ENCODE measurements at regions not wholly inside any gene's neighbourhood (a gene's known extent, or its start where the extent isn't known, plus 50 kb on each side); places are given as distances from the start of the nearest gene placed in this dataset.

- WGBS, 2 experiments (ENCODE audit: insufficient coverage in 2 of 2): 90 to 93% methylated on average over 5 of the region's 5 CpGs
- Histone ChIP-seq H3K9me3 (ENCODE audit: control insufficient read depth, low read length) (no peaks in the 10 kb centered on the region), H3K4me3 (ENCODE audit: extremely low read depth, insufficient read depth, low read length, poor library complexity, severe bottlenecking) (no peak overlapping the region), H3K4me1 (ENCODE audit: control insufficient read depth, insufficient read depth, low read length, poor library complexity, severe bottlenecking) (no peaks in the 10 kb centered on the region), H3K27ac (ENCODE audit: low read depth, low read length, severe bottlenecking) (no peak overlapping the region), H3K36me3 (ENCODE audit: control insufficient read depth, insufficient read depth, low read length) (no peaks in the 10 kb centered on the region)
These were observed 1323.3 kb downstream of the LRFN5 start for GRCh38 chr14:42929806-42930480.

- Histone ChIP-seq H3K36me3 (ENCODE audit: control insufficient read depth, insufficient read depth, low read length) (no peaks in the 10 kb centered on the region), H3K27ac (ENCODE audit: low read depth, low read length, severe bottlenecking) (no peak overlapping the region), H3K9me3 (ENCODE audit: control insufficient read depth, low read length) (no peaks in the 10 kb centered on the region), H3K4me3 (ENCODE audit: extremely low read depth, insufficient read depth, low read length, poor library complexity, severe bottlenecking) (no peak overlapping the region), H3K4me1 (ENCODE audit: control insufficient read depth, insufficient read depth, low read length, poor library complexity, severe bottlenecking) (no peaks in the 10 kb centered on the region)
- no CpG with 5 or more reads among the region's 2 CpGs for WGBS, 2 experiments (ENCODE audit: insufficient coverage in 2 of 2)
These were observed 1320.6 kb downstream of the LRFN5 start for GRCh38 chr14:42927313-42927712.

- H3K27ac ChIP-seq (ENCODE audit: low read depth, low read length, severe bottlenecking): no peak overlapping the region
- WGBS, 2 experiments (ENCODE audit: insufficient coverage in 2 of 2): 40 to 56% methylated on average over 1 of the region's 1 CpG
- H3K4me3 ChIP-seq (ENCODE audit: extremely low read depth, insufficient read depth, low read length, poor library complexity, severe bottlenecking): no peak overlapping the region
- H3K36me3 ChIP-seq (ENCODE audit: control insufficient read depth, insufficient read depth, low read length): no peaks in the 10 kb centered on the region
- no peaks in the 10 kb centered on the region for H3K4me1 ChIP-seq (ENCODE audit: control insufficient read depth, insufficient read depth, low read length, poor library complexity, severe bottlenecking)
- H3K9me3 ChIP-seq (ENCODE audit: control insufficient read depth, low read length): no peaks in the 10 kb centered on the region
These were observed 1315.2 kb downstream of the LRFN5 start for GRCh38 chr14:42921901-42922300.

- H3K36me3 ChIP-seq (ENCODE audit: control insufficient read depth, insufficient read depth, low read length): no peaks in the 10 kb centered on the region
- WGBS, 2 experiments (ENCODE audit: insufficient coverage in 2 of 2): no CpG with 5 or more reads among the region's 1 CpG
- H3K4me1 ChIP-seq (ENCODE audit: control insufficient read depth, insufficient read depth, low read length, poor library complexity, severe bottlenecking): no peaks in the 10 kb centered on the region
- H3K4me3 ChIP-seq (ENCODE audit: extremely low read depth, insufficient read depth, low read length, poor library complexity, severe bottlenecking): no peak overlapping the region
- H3K27ac ChIP-seq (ENCODE audit: low read depth, low read length, severe bottlenecking): no peak overlapping the region
- peaks cover 2% of the 10 kb centered on the region for H3K9me3 ChIP-seq (ENCODE audit: control insufficient read depth, low read length)
These were observed 1311.9 kb downstream of the LRFN5 start for GRCh38 chr14:42918615-42919014.

- no peaks in the 10 kb centered on the region for H3K36me3 ChIP-seq (ENCODE audit: control insufficient read depth, insufficient read depth, low read length)
- H3K27ac ChIP-seq (ENCODE audit: low read depth, low read length, severe bottlenecking): no peak overlapping the region
- peaks cover 2% of the 10 kb centered on the region for H3K9me3 ChIP-seq (ENCODE audit: control insufficient read depth, low read length)
- no peaks in the 10 kb centered on the region for H3K4me1 ChIP-seq (ENCODE audit: control insufficient read depth, insufficient read depth, low read length, poor library complexity, severe bottlenecking)
- H3K4me3 ChIP-seq (ENCODE audit: extremely low read depth, insufficient read depth, low read length, poor library complexity, severe bottlenecking): no peak overlapping the region
These were observed 1305.0 kb downstream of the LRFN5 start for GRCh38 chr14:42911642-42912041.

GRCh38 chr14:42909659-42910058 is 1303.0 kb downstream of the LRFN5 start:
- no CpG with 5 or more reads among the region's 1 CpG for WGBS, 2 experiments (ENCODE audit: insufficient coverage in 2 of 2)
- no peak overlapping the region for H3K27ac ChIP-seq (ENCODE audit: low read depth, low read length, severe bottlenecking)
- no peaks in the 10 kb centered on the region for H3K4me1 ChIP-seq (ENCODE audit: control insufficient read depth, insufficient read depth, low read length, poor library complexity, severe bottlenecking)
- H3K36me3 ChIP-seq (ENCODE audit: control insufficient read depth, insufficient read depth, low read length): no peaks in the 10 kb centered on the region
- H3K4me3 ChIP-seq (ENCODE audit: extremely low read depth, insufficient read depth, low read length, poor library complexity, severe bottlenecking): no peak overlapping the region
- H3K9me3 ChIP-seq (ENCODE audit: control insufficient read depth, low read length): peaks cover 2% of the 10 kb centered on the region

- no CpG with 5 or more reads among the region's 1 CpG for WGBS, 2 experiments (ENCODE audit: insufficient coverage in 2 of 2)
- no peak overlapping the region for H3K4me3 ChIP-seq (ENCODE audit: extremely low read depth, insufficient read depth, low read length, poor library complexity, severe bottlenecking)
- no peaks in the 10 kb centered on the region for H3K9me3 ChIP-seq (ENCODE audit: control insufficient read depth, low read length)
- no peak overlapping the region for H3K27ac ChIP-seq (ENCODE audit: low read depth, low read length, severe bottlenecking)
- H3K36me3 ChIP-seq (ENCODE audit: control insufficient read depth, insufficient read depth, low read length): no peaks in the 10 kb centered on the region
- H3K4me1 ChIP-seq (ENCODE audit: control insufficient read depth, insufficient read depth, low read length, poor library complexity, severe bottlenecking): no peaks in the 10 kb centered on the region
These were observed 1286.5 kb downstream of the LRFN5 start for GRCh38 chr14:42893183-42893582.

GRCh38 chr14:42884100-42884499 is 1277.4 kb downstream of the LRFN5 start:
- H3K9me3 ChIP-seq (ENCODE audit: control insufficient read depth, low read length): no peaks in the 10 kb centered on the region

GRCh38 chr14:42877716-42878115 is 1271.0 kb downstream of the LRFN5 start:
- Histone ChIP-seq H3K4me3 (ENCODE audit: extremely low read depth, insufficient read depth, low read length, poor library complexity, severe bottlenecking) (no peak overlapping the region), H3K4me1 (ENCODE audit: control insufficient read depth, insufficient read depth, low read length, poor library complexity, severe bottlenecking) (no peaks in the 10 kb centered on the region), H3K9me3 (ENCODE audit: control insufficient read depth, low read length) (no peaks in the 10 kb centered on the region), H3K27ac (ENCODE audit: low read depth, low read length, severe bottlenecking) (no peak overlapping the region), H3K36me3 (ENCODE audit: control insufficient read depth, insufficient read depth, low read length) (no peaks in the 10 kb centered on the region)
- WGBS, 2 experiments (ENCODE audit: insufficient coverage in 2 of 2): no CpG with 5 or more reads among the region's 1 CpG

More at GRCh38 chr14:42884100-42884499, 1277.4 kb downstream of the LRFN5 start:
- Histone ChIP-seq H3K36me3 (ENCODE audit: control insufficient read depth, insufficient read depth, low read length) (no peaks in the 10 kb centered on the region), H3K4me1 (ENCODE audit: control insufficient read depth, insufficient read depth, low read length, poor library complexity, severe bottlenecking) (no peaks in the 10 kb centered on the region), H3K4me3 (ENCODE audit: extremely low read depth, insufficient read depth, low read length, poor library complexity, severe bottlenecking) (no peak overlapping the region), H3K27ac (ENCODE audit: low read depth, low read length, severe bottlenecking) (no peak overlapping the region)

GRCh38 chr14:42872786-42873185 is 1266.1 kb downstream of the LRFN5 start:
- WGBS, 2 experiments (ENCODE audit: insufficient coverage in 2 of 2): 78 to 82% methylated on average over 2 of the region's 3 CpGs
- H3K9me3 ChIP-seq (ENCODE audit: control insufficient read depth, low read length): no peaks in the 10 kb centered on the region

GRCh38 chr14:42869681-42870080 is 1263.0 kb downstream of the LRFN5 start:
- Histone ChIP-seq H3K4me3 (ENCODE audit: extremely low read depth, insufficient read depth, low read length, poor library complexity, severe bottlenecking) (no peak overlapping the region), H3K27ac (ENCODE audit: low read depth, low read length, severe bottlenecking) (no peak overlapping the region), H3K9me3 (ENCODE audit: control insufficient read depth, low read length) (no peaks in the 10 kb centered on the region), H3K4me1 (ENCODE audit: control insufficient read depth, insufficient read depth, low read length, poor library complexity, severe bottlenecking) (no peaks in the 10 kb centered on the region), H3K36me3 (ENCODE audit: control insufficient read depth, insufficient read depth, low read length) (no peaks in the 10 kb centered on the region)
- 83 to 100% methylated on average over 1 of the region's 1 CpG for WGBS, 2 experiments (ENCODE audit: insufficient coverage in 2 of 2)

More at GRCh38 chr14:42872786-42873185, 1266.1 kb downstream of the LRFN5 start:
- H3K36me3 ChIP-seq (ENCODE audit: control insufficient read depth, insufficient read depth, low read length): no peaks in the 10 kb centered on the region
- H3K4me1 ChIP-seq (ENCODE audit: control insufficient read depth, insufficient read depth, low read length, poor library complexity, severe bottlenecking): no peaks in the 10 kb centered on the region
- no peak overlapping the region for H3K27ac ChIP-seq (ENCODE audit: low read depth, low read length, severe bottlenecking)
- no peak overlapping the region for H3K4me3 ChIP-seq (ENCODE audit: extremely low read depth, insufficient read depth, low read length, poor library complexity, severe bottlenecking)
